ENCODE measurements at regions not wholly inside any gene's neighbourhood (a gene's known extent, or its start where the extent isn't known, plus 50 kb on each side); places are given as distances from the start of the nearest gene placed in this dataset.
"Not testable (repeated sequence)": the region's sequence is repeated elsewhere in the genome, so short reads cannot be mapped to it uniquely, and the experiment has no call there.

- not testable (repeated sequence) for H3K27ac Mint-ChIP-seq, DNase-seq
Observed at GRCh38 chr16:79937671-79938070, 337.1 kb upstream of the MAF start.

GRCh38 chr16:79933603-79934002 lies 333.1 kb upstream of the MAF start:
- no peaks in the 10 kb centered on the region for H3K4me1 Mint-ChIP-seq
- ChIA-PET POLR2A (no interaction called here), CTCF (no interaction called here)
- no peak for DNase-seq
- H3K4me3 Mint-ChIP-seq, result no peak overlapping the region
- no peaks in the 10 kb centered on the region for H3K9me3 Mint-ChIP-seq
- no peaks in the 10 kb centered on the region for H3K36me3 Mint-ChIP-seq (ENCODE audit: low read depth)
- no peaks in the 10 kb centered on the region for H3K27me3 Mint-ChIP-seq
- no peak overlapping the region for H3K27ac Mint-ChIP-seq

More at GRCh38 chr16:79937671-79938070, 337.1 kb upstream of the MAF start:
- CTCF ChIA-PET; H3K27me3 Mint-ChIP-seq; H3K4me3 Mint-ChIP-seq; H3K4me1 Mint-ChIP-seq; H3K36me3 Mint-ChIP-seq (ENCODE audit: low read depth); POLR2A ChIA-PET; H3K9me3 Mint-ChIP-seq: not testable (repeated sequence)

- Mint-ChIP-seq H3K4me3 (no peak overlapping the region), H3K36me3 (ENCODE audit: low read depth) (no peaks in the 10 kb centered on the region), H3K27ac (no peak overlapping the region), H3K9me3 (no peaks in the 10 kb centered on the region), H3K4me1 (no peaks in the 10 kb centered on the region), H3K27me3 (no peaks in the 10 kb centered on the region)
- no peak for DNase-seq
- POLR2A ChIA-PET, result no interaction called here
- CTCF ChIA-PET, result no interaction called here
Observed at GRCh38 chr16:79932572-79932971, 332.0 kb upstream of the MAF start.

GRCh38 chr16:79931721-79932120 lies 331.2 kb upstream of the MAF start:
- no peaks in the 10 kb centered on the region for H3K36me3 Mint-ChIP-seq (ENCODE audit: low read depth)
- POLR2A ChIA-PET, result no interaction called here
- no peaks in the 10 kb centered on the region for H3K9me3 Mint-ChIP-seq
- H3K4me3 Mint-ChIP-seq, result no peak overlapping the region
- CTCF ChIA-PET, result no interaction called here
- DNase-seq, result no peak
- H3K4me1 Mint-ChIP-seq, result no peaks in the 10 kb centered on the region
- H3K27me3 Mint-ChIP-seq, result no peaks in the 10 kb centered on the region
- no peak overlapping the region for H3K27ac Mint-ChIP-seq

DNA sequence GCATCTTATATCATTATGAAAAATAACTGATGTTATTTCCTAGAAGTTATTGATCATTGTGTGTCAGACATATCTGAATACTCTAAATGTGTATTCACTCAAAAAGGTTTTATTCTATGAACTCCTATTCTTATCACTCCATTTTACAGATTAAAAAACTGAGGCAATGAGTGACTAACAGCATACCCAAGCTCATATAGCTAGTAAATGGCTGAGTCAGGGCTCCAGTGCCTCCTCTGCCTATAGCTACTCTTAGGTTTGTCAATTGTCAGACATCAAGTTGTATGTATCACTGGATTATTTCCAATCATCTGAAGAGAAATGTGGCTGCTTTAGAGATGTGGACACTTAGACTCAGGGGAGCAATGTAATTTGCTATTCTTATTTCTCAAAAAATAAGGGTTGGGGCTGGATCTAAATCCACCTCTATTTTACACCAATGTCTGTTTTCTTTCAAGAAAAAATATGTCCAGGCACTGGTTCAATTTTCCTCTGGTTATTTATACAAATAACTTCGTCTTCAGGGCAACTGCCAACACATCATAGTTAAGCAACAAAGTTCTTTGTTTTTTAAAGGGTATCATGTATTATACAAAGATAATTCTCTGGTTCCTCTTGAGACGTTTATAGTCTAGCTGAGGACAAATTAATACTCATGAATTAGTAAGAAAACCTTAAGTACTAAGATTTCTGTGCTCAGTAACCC lies 328.9 kb upstream of the MAF start:
- Mint-ChIP-seq H3K4me3 (no peak overlapping the region), H3K4me1 (no peaks in the 10 kb centered on the region), H3K27me3 (no peaks in the 10 kb centered on the region), H3K27ac (no peak overlapping the region), H3K36me3 (ENCODE audit: low read depth) (no peaks in the 10 kb centered on the region), H3K9me3 (no peaks in the 10 kb centered on the region)
- no peak for DNase-seq
- ChIA-PET CTCF (no interaction called here), POLR2A (no interaction called here)

GRCh38 chr16:79928142-79928873 lies 327.8 kb upstream of the MAF start:
- ChIA-PET CTCF (no interaction called here), POLR2A (no interaction called here)
- Mint-ChIP-seq H3K9me3 (no peaks in the 10 kb centered on the region), H3K4me3 (no peak overlapping the region), H3K4me1 (no peaks in the 10 kb centered on the region), H3K27ac (no peak overlapping the region), H3K36me3 (ENCODE audit: low read depth) (no peaks in the 10 kb centered on the region), H3K27me3 (peaks cover 4% of the 10 kb centered on the region)
- no peak for DNase-seq

GRCh38 chr16:79926451-79927205 lies 326.1 kb upstream of the MAF start:
- Mint-ChIP-seq H3K4me3 (no peak overlapping the region), H3K36me3 (ENCODE audit: low read depth) (no peaks in the 10 kb centered on the region), H3K9me3 (no peaks in the 10 kb centered on the region), H3K27me3 (peaks cover 4% of the 10 kb centered on the region), H3K4me1 (no peaks in the 10 kb centered on the region), H3K27ac (no peak overlapping the region)
- ChIA-PET CTCF (no interaction called here), POLR2A (no interaction called here)
- no peak for DNase-seq

- Mint-ChIP-seq H3K27ac (no peak overlapping the region), H3K4me1 (peaks cover 9% of the 10 kb centered on the region), H3K27me3 (peaks cover 4% of the 10 kb centered on the region), H3K9me3 (no peaks in the 10 kb centered on the region), H3K36me3 (ENCODE audit: low read depth) (no peaks in the 10 kb centered on the region), H3K4me3 (no peak overlapping the region)
- POLR2A ChIA-PET, result no interaction called here
- CTCF ChIA-PET, result no interaction called here
- no peak for DNase-seq
Observed at GRCh38 chr16:79923431-79923830, 322.9 kb upstream of the MAF start.

DNA sequence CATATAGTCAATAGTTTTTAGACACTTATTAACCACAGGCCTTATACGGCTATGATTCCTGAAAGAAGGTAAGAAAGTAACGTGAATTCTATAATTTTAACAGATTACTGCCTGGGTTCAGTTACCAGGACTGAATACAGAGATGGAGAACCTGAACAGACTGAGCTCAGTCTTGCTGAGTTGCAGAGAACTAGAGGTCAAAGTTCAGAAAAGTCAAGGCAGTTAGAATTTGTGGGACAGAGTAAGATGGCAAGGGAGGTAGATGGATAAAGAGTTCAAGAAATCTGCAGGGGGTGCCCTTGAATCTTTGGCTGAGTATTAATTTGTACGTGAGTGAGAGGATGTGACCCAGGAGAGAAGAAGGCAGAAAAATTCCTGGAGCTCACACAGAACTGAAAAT lies 320.1 kb upstream of the MAF start:
- POLR2A ChIA-PET, result no interaction called here
- Mint-ChIP-seq H3K4me3 (no peak overlapping the region), H3K27me3 (peaks cover 4% of the 10 kb centered on the region), H3K9me3 (no peaks in the 10 kb centered on the region), H3K36me3 (ENCODE audit: low read depth) (no peaks in the 10 kb centered on the region), H3K27ac (no peak overlapping the region), H3K4me1 (peaks cover 12% of the 10 kb centered on the region)
- DNase-seq, result no peak
- CTCF ChIA-PET, result no interaction called here

- peaks cover 2% of the 10 kb centered on the region for H3K27me3 Mint-ChIP-seq
- DNase-seq, result no peak
- no peak overlapping the region for H3K27ac Mint-ChIP-seq
- POLR2A ChIA-PET, result no interaction called here
- H3K4me1 Mint-ChIP-seq, result peaks cover 12% of the 10 kb centered on the region
- H3K4me3 Mint-ChIP-seq, result no peak overlapping the region
- no peaks in the 10 kb centered on the region for H3K9me3 Mint-ChIP-seq
- CTCF ChIA-PET, result interaction anchor here (0.6 kb wide), 1 partner anchor 202 kb away, joined by 3 read pairs; no protein-coding TSS in a partner anchor
- no peaks in the 10 kb centered on the region for H3K36me3 Mint-ChIP-seq (ENCODE audit: low read depth)
Observed at GRCh38 chr16:79918916-79919315, 318.4 kb upstream of the MAF start.

GRCh38 chr16:79915761-79916160 lies 315.2 kb upstream of the MAF start:
- Mint-ChIP-seq H3K27me3 (no peaks in the 10 kb centered on the region), H3K4me1 (peaks cover 12% of the 10 kb centered on the region), H3K9me3 (no peaks in the 10 kb centered on the region), H3K36me3 (ENCODE audit: low read depth) (no peaks in the 10 kb centered on the region), H3K4me3 (no peak overlapping the region), H3K27ac (no peak overlapping the region)
- CTCF ChIA-PET, result no interaction called here
- DNase-seq, result no peak
- POLR2A ChIA-PET, result no interaction called here

DNA sequence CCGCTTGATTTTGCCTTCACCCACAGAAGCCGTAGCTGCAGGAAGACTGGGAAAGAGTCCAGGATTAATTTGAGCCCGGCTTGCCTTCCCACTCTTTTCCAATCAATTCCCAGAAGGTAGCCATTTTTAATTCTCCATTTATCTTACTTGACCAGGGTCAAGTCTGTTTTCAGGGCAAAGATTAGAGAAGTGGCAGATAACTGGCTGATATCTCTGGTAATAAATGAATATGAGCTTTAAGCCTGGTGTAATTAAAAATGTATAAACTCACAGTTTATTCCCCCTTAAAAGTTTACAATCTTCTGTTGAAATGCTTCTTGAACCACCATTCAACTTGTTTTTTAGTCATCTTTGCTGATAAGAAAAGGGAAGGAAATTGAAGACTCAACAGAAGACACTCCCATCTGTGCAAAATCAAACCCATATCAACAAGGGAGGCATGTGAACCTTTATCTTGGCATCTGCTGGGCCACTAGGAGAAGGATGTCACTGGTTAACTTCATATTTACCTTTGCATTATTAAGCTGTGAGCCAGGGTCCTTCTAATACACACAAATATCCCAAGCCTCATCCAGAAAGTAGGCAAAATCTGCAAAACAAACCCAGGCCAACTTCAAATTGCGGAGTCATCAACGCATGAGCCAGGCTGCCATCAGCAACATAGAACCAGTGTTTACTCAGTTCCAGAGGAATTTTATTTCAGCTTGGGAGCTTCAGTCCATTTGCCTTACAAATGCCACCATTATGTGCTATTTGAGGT lies 314.6 kb upstream of the MAF start:
- Mint-ChIP-seq H3K9me3 (no peaks in the 10 kb centered on the region), H3K27ac (no peak overlapping the region), H3K36me3 (ENCODE audit: low read depth) (no peaks in the 10 kb centered on the region), H3K27me3 (no peaks in the 10 kb centered on the region), H3K4me3 (no peak overlapping the region), H3K4me1 (peaks cover 12% of the 10 kb centered on the region)
- POLR2A ChIA-PET, result no interaction called here
- no peak for DNase-seq
- CTCF ChIA-PET, result no interaction called here
